ENCODE measurements at regions not wholly inside any gene's neighbourhood (a gene's known extent, or its start where the extent isn't known, plus 50 kb on each side); places are given as distances from the start of the nearest gene placed in this dataset.

- DNase-seq = no peak
These were observed 783.0 kb upstream of the ZEB2 start for GRCh38 chr2:145302886-145303285.

GRCh38 chr2:145302451-145302850 lies 782.5 kb upstream of the ZEB2 start:
- no peak for DNase-seq

GRCh38 chr2:145299368-145299767 lies 779.4 kb upstream of the ZEB2 start:
- DNase-seq = no peak

GRCh38 chr2:145292166-145292565 lies 772.2 kb upstream of the ZEB2 start:
- no peak for DNase-seq

- no peak for DNase-seq
These were observed 771.1 kb upstream of the ZEB2 start for GRCh38 chr2:145290986-145291385.

GRCh38 chr2:145289946-145290345 lies 770.0 kb upstream of the ZEB2 start:
- DNase-seq = no peak

GRCh38 chr2:145288650-145289496 lies 769.0 kb upstream of the ZEB2 start:
- DNase-seq = no peak

GRCh38 chr2:145287736-145288135 lies 767.8 kb upstream of the ZEB2 start:
- no peak for DNase-seq

- no peak for DNase-seq
These were observed 766.9 kb upstream of the ZEB2 start for GRCh38 chr2:145286716-145287275.

- DNase-seq = no peak
These were observed 764.6 kb upstream of the ZEB2 start for GRCh38 chr2:145284551-145284950.

- DNase-seq = no peak
These were observed 763.2 kb upstream of the ZEB2 start for GRCh38 chr2:145283131-145283530.

GRCh38 chr2:145277922-145278321 lies 758.0 kb upstream of the ZEB2 start:
- DNase-seq = no peak

GRCh38 chr2:145273840-145274239 lies 753.9 kb upstream of the ZEB2 start:
- no peak for DNase-seq

- DNase-seq = no peak
These were observed 749.0 kb upstream of the ZEB2 start for GRCh38 chr2:145268931-145269330.

GRCh38 chr2:145267451-145267850 lies 747.5 kb upstream of the ZEB2 start:
- DNase-seq = no peak

GRCh38 chr2:145265244-145265643 lies 745.3 kb upstream of the ZEB2 start:
- no peak for DNase-seq

GRCh38 chr2:145260674-145261073 lies 740.8 kb upstream of the ZEB2 start:
- DNase-seq = no peak

- no peak for DNase-seq
These were observed 740.2 kb upstream of the ZEB2 start for GRCh38 chr2:145260081-145260480.

- no peak for DNase-seq
These were observed 739.1 kb upstream of the ZEB2 start for GRCh38 chr2:145258903-145259579.

- no peak for DNase-seq
These were observed 738.0 kb upstream of the ZEB2 start for GRCh38 chr2:145257931-145258330.

GRCh38 chr2:145256551-145256950 lies 736.6 kb upstream of the ZEB2 start:
- no peak for DNase-seq

GRCh38 chr2:145254291-145254690 lies 734.4 kb upstream of the ZEB2 start:
- DNase-seq = no peak

GRCh38 chr2:145253492-145253891 lies 733.6 kb upstream of the ZEB2 start:
- DNase-seq = no peak

- DNase-seq = no peak
These were observed 725.5 kb upstream of the ZEB2 start for GRCh38 chr2:145245268-145245870.
